AG09309 (cell line): ENCODE measurements at regions not wholly inside any gene's neighbourhood (a gene's known extent, or its start where the extent isn't known, plus 50 kb on each side); places are given as distances from the start of the nearest gene placed in this dataset.

Experiments
- DNase-seq: peaks from one replicate; pipeline ENCODE4 v3.0.0-alpha.2; 2010; ENCODE audit warnings: low read depth
- H3K4me3 ChIP-seq: 2 replicates; pipeline ENCODE4 v1.5.1; 2011; ENCODE audit warnings: mild to moderate bottlenecking, low read depth, low read length, moderate library complexity; ENCODE audit not compliant: control insufficient read depth
- CTCF ChIP-seq: IDR thresholded peaks from 2 replicates; pipeline ENCODE4 v1.5.1; 2011; ENCODE audit warnings: mild to moderate bottlenecking, low read depth, low read length, inconsistent platforms; ENCODE audit not compliant: insufficient read depth, control insufficient read depth; ENCODE audit errors: missing control alignments

- no peak for TF ChIP-seq CTCF
- H3K4me3 ChIP-seq: no peak overlapping the region
- no peak for DNase-seq
Measured at GRCh38 chr15:47486040-47486439, 231.3 kb upstream of the SEMA6D start.

- no peak for DNase-seq
- no peak overlapping the region for H3K4me3 ChIP-seq
- no peak for TF ChIP-seq CTCF
Measured at GRCh38 chr15:47492195-47492594, 225.1 kb upstream of the SEMA6D start.

- H3K4me3 ChIP-seq: no peak overlapping the region
- TF ChIP-seq CTCF: no peak
- no peak for DNase-seq
Measured at GRCh38 chr15:47493357-47494247, 223.7 kb upstream of the SEMA6D start.

GRCh38 chr15:47496343-47497185 lies 220.7 kb upstream of the SEMA6D start:
- TF ChIP-seq CTCF: no peak
- no peak for DNase-seq

GRCh38 chr15:47500842-47501241 lies 216.5 kb upstream of the SEMA6D start:
- H3K4me3 ChIP-seq: no peak overlapping the region
- no peak for DNase-seq
- no peak for TF ChIP-seq CTCF

More at GRCh38 chr15:47496343-47497185, 220.7 kb upstream of the SEMA6D start:
- H3K4me3 ChIP-seq: no peak overlapping the region

- H3K4me3 ChIP-seq: no peak overlapping the region
- no peak for TF ChIP-seq CTCF
- no peak for DNase-seq
Measured at GRCh38 chr15:47502041-47502440, 215.3 kb upstream of the SEMA6D start.
